GM12878 (cell line): ENCODE measurements at regions not wholly inside any gene's neighbourhood (a gene's known extent, or its start where the extent isn't known, plus 50 kb on each side); places are given as distances from the start of the nearest gene placed in this dataset.

Experiments used
- ASH2L ChIP-seq: fragments of 300-600, 200-600 bp; sonication (generic); IDR thresholded peaks from 2 replicates; pipeline ENCODE4 v1.6.1; 2017; ENCODE audit warnings: low read depth, mild to moderate bottlenecking, borderline replicate concordance
- GABPA ChIP-seq: IDR thresholded peaks from 2 replicates; pipeline ENCODE4 v1.6.1; 2014; ENCODE audit warnings: antibody characterized with exemption, low read depth, mild to moderate bottlenecking, inconsistent platforms
- HDGF ChIP-seq: fragments of 450-650 bp; IDR thresholded peaks from 2 replicates; pipeline ENCODE4 v1.6.1; 2016; ENCODE audit warnings: antibody characterized with exemption
- MTA2 ChIP-seq: fragments of 450-650 bp; IDR thresholded peaks from 2 replicates; pipeline ENCODE4 v1.6.1; 2016; ENCODE audit warnings: low read depth, mild to moderate bottlenecking, moderate library complexity
- MTA3 ChIP-seq: IDR thresholded peaks from 2 replicates; pipeline ENCODE4 v1.6.1; 2012; ENCODE audit warnings: low read length, inconsistent platforms, borderline replicate concordance
- MYC ChIP-seq: IDR thresholded peaks from 2 replicates; pipeline ENCODE4 v1.6.1; 2011; ENCODE audit warnings: mild to moderate bottlenecking, low read length, moderate library complexity, inconsistent platforms; ENCODE audit not compliant: insufficient read depth, insufficient replicate concordance, insufficient read length, severe bottlenecking
- NFIC ChIP-seq: IDR thresholded peaks from 2 replicates; pipeline ENCODE4 v1.6.1; 2012; ENCODE audit warnings: low read depth, mild to moderate bottlenecking, inconsistent platforms, low read length, moderate library complexity
- NFYB ChIP-seq: IDR thresholded peaks from 2 replicates; pipeline ENCODE4 v1.6.1; 2011; ENCODE audit warnings: low read depth, mild to moderate bottlenecking, low read length, improper control_type of control experiment, moderate library complexity; ENCODE audit not compliant: insufficient read depth
- NR2F1 ChIP-seq: fragments of 450-650 bp; conservative IDR thresholded peaks from 2 replicates; pipeline ENCODE4 v1.6.1; 2017; ENCODE audit warnings: mild to moderate bottlenecking
- RFX5 ChIP-seq: IDR thresholded peaks from 2 replicates; pipeline ENCODE4 v1.6.1; 2011; ENCODE audit warnings: low read depth, low read length, improper control_type of control experiment
- STAT1 ChIP-seq: fragments of 450-650 bp; conservative IDR thresholded peaks from 2 replicates; pipeline ENCODE4 v1.6.1; 2014; ENCODE audit warnings: antibody characterized with exemption, mild to moderate bottlenecking
- TCF3 ChIP-seq: IDR thresholded peaks from 2 replicates; pipeline ENCODE4 v1.6.1; 2012; ENCODE audit warnings: low read depth, mild to moderate bottlenecking, low read length, borderline replicate concordance; ENCODE audit not compliant: insufficient read depth
- WRNIP1 ChIP-seq: IDR thresholded peaks from 2 replicates; pipeline ENCODE4 v1.6.1; 2011; ENCODE audit warnings: low read depth, low read length, improper control_type of control experiment, borderline replicate concordance
- ZNF24 ChIP-seq: fragments of 450-650 bp; IDR thresholded peaks from 2 replicates; pipeline ENCODE4 v1.6.1; 2017; ENCODE audit warnings: antibody characterized with exemption, mild to moderate bottlenecking
- TF ChIP-seq, protein P1 (sequence below): IDR thresholded peaks from 2 replicates; pipeline ENCODE4 v1.6.1; 2011; ENCODE audit warnings: low read depth, low read length, improper control_type of control experiment, borderline replicate concordance
- TF ChIP-seq, protein P2 (sequence below): fragments of 450-650 bp; IDR thresholded peaks from 2 replicates; pipeline ENCODE4 v1.6.1; 2017; ENCODE audit warnings: mild to moderate bottlenecking, moderate library complexity
- TF ChIP-seq, protein P3 (sequence below): fragments of 450-650 bp; IDR thresholded peaks from 2 replicates; pipeline ENCODE4 v1.6.1; 2016; ENCODE audit warnings: mild to moderate bottlenecking
- TF ChIP-seq, protein P4 (sequence below): fragments of 450-650 bp; formaldehyde crosslinking; IDR thresholded peaks from 2 replicates; pipeline ENCODE4 v1.4.0; 2022; ENCODE audit warnings: mild to moderate bottlenecking, moderate library complexity
- TF ChIP-seq, protein P5 (sequence below): fragments of 450-650 bp; IDR thresholded peaks from 2 replicates; pipeline ENCODE4 v1.6.1; 2016; ENCODE audit warnings: mild to moderate bottlenecking

DNA sequence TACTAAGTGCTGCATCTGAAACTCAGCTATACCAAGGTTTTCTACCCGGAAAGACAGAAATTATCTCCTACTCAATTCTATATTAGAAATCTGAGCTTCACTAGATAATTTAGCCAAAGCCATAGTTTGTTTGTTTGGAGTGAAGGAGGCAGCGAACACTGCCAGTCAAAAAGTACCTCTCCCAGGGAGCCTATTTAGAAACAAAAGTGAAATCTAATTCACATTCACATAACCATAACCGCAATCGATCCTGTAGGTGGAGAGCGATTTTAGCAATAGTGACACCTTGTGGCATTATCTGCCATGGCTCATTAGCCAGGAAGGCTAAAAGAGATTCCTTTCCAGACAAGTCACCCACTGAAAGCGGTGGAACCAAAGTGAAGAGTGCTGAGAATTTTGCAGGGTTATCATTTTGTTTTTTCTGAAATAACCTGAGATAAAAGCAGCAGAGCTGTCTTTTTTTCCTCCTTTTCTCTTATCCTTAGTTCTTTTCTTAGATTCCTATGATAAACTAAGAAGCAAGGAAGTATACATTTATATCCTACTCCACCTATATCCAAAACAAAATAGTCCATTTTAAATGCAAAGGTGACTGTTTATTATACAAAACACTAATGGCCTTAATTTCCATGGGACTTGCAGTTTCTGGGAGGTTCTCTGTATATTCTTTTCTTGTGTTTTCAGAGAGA is 83.7 kb upstream of the BET1 start (continued):
- TF ChIP-seq, protein P1, sequence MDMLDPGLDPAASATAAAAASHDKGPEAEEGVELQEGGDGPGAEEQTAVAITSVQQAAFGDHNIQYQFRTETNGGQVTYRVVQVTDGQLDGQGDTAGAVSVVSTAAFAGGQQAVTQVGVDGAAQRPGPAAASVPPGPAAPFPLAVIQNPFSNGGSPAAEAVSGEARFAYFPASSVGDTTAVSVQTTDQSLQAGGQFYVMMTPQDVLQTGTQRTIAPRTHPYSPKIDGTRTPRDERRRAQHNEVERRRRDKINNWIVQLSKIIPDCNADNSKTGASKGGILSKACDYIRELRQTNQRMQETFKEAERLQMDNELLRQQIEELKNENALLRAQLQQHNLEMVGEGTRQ: no peak
- TF ChIP-seq MTA2 (peak; percentile 46; the same call in 1 of the 2 replicates), STAT1 (no peak), HDGF (no peak), NFYB (no peak), RFX5 (no peak), ASH2L (peak; percentile 60; the same call in 1 of the 2 replicates), MTA3 (no peak), NFIC (no peak), GABPA (no peak), ZNF24 (peak; percentile 68; the same call in 1 of the 2 replicates), MYC (no peak), WRNIP1 (no peak), NR2F1 (peak; percentile 35; the same call in 1 of the 2 replicates), TCF3 (no peak)
- TF ChIP-seq, protein P2, sequence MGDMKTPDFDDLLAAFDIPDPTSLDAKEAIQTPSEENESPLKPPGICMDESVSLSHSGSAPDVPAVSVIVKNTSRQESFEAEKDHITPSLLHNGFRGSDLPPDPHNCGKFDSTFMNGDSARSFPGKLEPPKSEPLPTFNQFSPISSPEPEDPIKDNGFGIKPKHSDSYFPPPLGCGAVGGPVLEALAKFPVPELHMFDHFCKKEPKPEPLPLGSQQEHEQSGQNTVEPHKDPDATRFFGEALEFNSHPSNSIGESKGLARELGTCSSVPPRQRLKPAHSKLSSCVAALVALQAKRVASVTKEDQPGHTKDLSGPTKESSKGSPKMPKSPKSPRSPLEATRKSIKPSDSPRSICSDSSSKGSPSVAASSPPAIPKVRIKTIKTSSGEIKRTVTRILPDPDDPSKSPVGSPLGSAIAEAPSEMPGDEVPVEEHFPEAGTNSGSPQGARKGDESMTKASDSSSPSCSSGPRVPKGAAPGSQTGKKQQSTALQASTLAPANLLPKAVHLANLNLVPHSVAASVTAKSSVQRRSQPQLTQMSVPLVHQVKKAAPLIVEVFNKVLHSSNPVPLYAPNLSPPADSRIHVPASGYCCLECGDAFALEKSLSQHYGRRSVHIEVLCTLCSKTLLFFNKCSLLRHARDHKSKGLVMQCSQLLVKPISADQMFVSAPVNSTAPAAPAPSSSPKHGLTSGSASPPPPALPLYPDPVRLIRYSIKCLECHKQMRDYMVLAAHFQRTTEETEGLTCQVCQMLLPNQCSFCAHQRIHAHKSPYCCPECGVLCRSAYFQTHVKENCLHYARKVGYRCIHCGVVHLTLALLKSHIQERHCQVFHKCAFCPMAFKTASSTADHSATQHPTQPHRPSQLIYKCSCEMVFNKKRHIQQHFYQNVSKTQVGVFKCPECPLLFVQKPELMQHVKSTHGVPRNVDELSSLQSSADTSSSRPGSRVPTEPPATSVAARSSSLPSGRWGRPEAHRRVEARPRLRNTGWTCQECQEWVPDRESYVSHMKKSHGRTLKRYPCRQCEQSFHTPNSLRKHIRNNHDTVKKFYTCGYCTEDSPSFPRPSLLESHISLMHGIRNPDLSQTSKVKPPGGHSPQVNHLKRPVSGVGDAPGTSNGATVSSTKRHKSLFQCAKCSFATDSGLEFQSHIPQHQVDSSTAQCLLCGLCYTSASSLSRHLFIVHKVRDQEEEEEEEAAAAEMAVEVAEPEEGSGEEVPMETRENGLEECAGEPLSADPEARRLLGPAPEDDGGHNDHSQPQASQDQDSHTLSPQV: peak; percentile 88
- TF ChIP-seq, protein P3, sequence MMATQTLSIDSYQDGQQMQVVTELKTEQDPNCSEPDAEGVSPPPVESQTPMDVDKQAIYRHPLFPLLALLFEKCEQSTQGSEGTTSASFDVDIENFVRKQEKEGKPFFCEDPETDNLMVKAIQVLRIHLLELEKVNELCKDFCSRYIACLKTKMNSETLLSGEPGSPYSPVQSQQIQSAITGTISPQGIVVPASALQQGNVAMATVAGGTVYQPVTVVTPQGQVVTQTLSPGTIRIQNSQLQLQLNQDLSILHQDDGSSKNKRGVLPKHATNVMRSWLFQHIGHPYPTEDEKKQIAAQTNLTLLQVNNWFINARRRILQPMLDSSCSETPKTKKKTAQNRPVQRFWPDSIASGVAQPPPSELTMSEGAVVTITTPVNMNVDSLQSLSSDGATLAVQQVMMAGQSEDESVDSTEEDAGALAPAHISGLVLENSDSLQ: peak; percentile 84
- TF ChIP-seq, protein P4, sequence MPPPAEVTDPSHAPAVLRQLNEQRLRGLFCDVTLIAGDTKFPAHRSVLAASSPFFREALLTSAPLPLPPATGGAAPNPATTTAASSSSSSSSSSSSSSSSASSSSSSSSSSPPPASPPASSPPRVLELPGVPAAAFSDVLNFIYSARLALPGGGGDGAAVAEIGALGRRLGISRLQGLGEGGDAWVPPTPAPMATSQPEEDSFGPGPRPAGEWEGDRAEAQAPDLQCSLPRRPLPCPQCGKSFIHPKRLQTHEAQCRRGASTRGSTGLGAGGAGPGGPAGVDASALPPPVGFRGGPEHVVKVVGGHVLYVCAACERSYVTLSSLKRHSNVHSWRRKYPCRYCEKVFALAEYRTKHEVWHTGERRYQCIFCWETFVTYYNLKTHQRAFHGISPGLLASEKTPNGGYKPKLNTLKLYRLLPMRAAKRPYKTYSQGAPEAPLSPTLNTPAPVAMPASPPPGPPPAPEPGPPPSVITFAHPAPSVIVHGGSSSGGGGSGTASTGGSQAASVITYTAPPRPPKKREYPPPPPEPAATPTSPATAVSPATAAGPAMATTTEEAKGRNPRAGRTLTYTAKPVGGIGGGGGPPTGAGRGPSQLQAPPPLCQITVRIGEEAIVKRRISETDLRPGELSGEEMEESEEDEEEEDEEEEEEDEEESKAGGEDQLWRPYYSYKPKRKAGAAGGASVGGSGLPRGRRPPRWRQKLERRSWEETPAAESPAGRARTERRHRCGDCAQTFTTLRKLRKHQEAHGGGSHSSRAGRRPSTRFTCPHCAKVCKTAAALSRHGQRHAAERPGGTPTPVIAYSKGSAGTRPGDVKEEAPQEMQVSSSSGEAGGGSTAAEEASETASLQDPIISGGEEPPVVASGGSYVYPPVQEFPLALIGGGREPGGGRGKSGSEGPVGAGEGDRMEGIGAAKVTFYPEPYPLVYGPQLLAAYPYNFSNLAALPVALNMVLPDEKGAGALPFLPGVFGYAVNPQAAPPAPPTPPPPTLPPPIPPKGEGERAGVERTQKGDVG (CRISPR knock-in tag): no peak
- TF ChIP-seq, protein P5, sequence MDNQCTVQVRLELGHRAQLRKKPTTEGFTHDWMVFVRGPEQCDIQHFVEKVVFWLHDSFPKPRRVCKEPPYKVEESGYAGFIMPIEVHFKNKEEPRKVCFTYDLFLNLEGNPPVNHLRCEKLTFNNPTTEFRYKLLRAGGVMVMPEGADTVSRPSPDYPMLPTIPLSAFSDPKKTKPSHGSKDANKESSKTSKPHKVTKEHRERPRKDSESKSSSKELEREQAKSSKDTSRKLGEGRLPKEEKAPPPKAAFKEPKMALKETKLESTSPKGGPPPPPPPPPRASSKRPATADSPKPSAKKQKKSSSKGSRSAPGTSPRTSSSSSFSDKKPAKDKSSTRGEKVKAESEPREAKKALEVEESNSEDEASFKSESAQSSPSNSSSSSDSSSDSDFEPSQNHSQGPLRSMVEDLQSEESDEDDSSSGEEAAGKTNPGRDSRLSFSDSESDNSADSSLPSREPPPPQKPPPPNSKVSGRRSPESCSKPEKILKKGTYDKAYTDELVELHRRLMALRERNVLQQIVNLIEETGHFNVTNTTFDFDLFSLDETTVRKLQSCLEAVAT: peak; percentile 72; the same call in 1 of the 2 replicates
